Fibroblast of mammary gland (primary cell): ENCODE measurements at regions not wholly inside any gene's neighbourhood (a gene's known extent, or its start where the extent isn't known, plus 50 kb on each side); places are given as distances from the start of the nearest gene placed in this dataset.

ENCODE experiments used
- DNase-seq: peaks from one replicate; pipeline ENCODE4 v3.0.0-alpha.2; 2010; ENCODE audit warnings: low read depth
- H3K4me3 ChIP-seq: 2 replicates; pipeline ENCODE4 v1.5.1; 2011; ENCODE audit warnings: low read depth, mild to moderate bottlenecking, low read length, moderate library complexity; ENCODE audit not compliant: control insufficient read depth
- TF ChIP-seq, protein P1 (sequence below): conservative IDR thresholded peaks from 2 replicates; pipeline ENCODE4 v1.5.1; 2011; ENCODE audit warnings: low read depth, low read length, inconsistent platforms; ENCODE audit not compliant: control insufficient read depth, insufficient read depth

DNA sequence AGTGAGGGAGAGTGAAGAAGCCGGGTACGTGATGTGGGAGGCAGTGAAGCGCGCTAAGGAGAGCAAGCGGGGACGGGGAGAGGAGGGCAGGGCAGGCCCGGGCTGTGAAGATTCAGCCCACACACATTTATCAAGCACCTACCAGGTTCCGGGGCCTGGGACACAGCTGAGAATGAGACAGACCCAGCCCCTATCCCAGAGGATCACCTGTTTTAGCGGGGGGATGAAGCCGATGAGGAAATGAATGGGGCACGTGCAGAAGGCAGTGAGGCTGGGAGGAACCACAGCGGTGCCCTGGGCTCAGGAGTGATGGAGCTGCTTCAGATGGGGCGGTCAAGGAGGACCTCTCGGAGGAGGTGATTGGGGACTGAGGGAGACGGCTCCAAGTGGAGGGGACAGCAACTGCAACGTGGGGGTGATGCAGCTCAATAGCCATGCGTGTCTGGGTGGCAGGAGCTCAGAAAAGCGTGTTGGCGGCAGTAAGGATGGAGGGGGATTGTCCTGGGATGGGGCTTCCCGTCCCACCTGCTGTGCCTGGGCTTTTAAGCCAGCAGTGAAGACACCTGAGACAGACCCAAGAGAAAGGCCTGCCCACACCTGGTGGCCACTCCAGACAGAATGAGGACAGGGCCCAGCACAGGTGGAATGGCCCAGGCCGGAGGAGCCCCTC is 77.5 kb upstream of the UNC5A start:
- TF ChIP-seq, protein P1, sequence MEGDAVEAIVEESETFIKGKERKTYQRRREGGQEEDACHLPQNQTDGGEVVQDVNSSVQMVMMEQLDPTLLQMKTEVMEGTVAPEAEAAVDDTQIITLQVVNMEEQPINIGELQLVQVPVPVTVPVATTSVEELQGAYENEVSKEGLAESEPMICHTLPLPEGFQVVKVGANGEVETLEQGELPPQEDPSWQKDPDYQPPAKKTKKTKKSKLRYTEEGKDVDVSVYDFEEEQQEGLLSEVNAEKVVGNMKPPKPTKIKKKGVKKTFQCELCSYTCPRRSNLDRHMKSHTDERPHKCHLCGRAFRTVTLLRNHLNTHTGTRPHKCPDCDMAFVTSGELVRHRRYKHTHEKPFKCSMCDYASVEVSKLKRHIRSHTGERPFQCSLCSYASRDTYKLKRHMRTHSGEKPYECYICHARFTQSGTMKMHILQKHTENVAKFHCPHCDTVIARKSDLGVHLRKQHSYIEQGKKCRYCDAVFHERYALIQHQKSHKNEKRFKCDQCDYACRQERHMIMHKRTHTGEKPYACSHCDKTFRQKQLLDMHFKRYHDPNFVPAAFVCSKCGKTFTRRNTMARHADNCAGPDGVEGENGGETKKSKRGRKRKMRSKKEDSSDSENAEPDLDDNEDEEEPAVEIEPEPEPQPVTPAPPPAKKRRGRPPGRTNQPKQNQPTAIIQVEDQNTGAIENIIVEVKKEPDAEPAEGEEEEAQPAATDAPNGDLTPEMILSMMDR = no peak
- no peak overlapping the region for H3K4me3 ChIP-seq
- DNase-seq = no peak

DNA sequence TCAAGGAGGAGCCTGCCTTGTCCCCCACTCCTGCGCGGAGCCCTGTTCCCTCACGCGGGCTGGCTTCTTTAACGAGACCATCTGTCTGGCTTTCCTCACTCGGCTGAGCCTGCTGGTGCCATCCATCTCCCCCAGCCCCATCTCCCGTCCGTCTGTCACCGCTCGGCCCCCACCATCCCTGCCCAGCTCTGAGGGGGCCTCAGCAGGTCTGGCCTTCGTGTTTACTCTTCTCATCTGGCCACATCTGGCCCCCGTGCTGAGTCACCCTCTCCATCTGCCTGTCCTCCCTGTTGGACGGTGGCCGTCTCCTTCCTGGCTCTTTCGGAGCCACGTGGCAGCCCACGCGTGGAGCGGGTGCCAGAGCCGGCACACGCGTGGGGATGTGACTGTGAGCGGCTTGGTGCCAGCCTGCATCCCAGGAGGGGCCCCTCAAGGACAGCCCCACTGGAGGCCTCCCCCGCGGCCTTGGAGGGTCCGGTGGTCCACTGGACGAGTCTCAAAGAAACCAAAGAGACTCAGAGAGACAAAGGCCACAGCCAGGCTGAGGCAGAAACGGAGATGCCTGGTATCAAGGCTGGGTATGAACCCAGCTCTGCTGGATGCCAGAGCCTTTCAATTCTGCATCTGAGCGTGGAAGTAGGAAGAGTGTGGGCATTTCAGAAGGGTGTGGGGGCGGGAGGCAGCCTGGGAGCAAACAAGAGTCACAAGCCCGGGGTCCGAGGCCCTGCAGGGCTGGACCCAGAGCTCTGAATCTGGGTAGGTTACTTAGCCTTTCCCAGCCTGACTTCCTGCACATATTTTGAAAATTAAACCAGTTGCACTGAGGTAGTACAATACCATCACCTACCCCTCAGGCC is 76.7 kb upstream of the UNC5A start:
- TF ChIP-seq, protein P1 = no peak
- no peak overlapping the region for H3K4me3 ChIP-seq
- peak; percentile 11 for DNase-seq

DNA sequence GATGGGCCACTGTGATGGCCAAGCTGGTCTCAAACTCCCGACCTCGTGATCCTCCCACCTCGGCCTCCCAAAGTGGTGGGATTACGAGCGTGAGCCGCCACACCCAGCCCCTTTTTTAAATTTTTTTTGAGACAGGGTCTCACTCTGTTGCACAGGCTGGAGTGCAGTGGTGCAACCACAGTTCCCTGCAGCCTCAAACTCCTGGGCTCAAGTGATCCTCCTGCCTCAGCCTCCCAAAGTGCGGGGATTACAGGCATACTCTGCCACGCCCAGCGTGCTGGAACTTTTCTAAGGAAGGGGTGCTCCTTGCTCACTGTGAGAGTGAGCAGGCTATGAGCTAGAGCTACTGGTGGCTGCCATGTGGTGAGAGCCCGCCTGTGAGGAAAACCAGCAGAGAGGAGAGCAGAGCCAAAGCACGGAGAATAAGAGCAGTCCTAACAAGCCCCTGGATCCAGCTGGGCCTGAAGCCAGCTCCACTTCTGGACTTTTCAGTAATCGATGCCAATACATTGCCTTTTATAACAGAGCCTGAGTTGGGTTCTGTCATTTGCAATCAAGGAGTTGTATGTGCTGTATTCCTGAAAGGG is 75.5 kb upstream of the UNC5A start:
- TF ChIP-seq, protein P1 = no peak
- no peak overlapping the region for H3K4me3 ChIP-seq
- DNase-seq = no peak

DNA sequence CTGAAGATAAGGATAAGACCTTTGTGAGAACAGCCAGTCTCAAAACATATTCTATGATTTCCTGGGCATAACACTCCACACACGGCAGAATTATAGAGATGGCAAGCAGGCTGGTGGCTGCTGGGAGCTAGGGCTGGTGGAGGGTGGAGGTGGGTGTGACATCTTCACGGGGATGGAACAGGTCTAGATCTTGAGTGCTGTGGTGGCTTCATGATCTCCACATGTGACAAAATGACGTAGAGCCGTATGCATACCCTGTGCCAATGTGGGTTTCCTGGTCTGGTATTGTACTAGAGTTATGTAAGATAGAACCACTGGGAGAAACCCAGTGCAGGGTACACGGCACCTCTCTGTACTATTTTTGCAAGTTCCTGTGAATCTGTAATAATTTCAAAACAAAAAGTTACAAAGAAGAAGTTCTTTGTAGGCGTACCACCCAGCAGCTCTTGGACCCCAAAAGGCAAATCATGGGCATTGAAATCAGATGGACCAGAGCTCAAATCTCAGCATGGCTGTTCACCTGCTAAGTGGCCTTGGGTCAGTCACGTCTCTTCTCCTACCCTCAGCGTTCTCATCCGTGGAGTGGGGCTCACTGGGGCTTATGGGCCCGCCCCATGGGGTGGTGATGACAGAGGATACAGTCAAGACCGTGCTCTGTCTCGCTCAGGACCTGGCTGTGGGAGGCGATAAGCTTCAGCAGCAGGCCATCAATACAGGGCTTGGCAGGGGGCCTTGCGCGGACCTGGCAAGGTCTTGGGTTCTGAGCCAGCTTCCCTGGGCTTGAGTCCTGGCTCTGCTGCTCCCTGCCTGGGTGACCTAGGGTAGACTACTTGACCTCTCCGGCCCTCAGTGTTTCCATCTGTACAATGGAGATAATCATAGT is 74.7 kb upstream of the UNC5A start:
- H3K4me3 ChIP-seq = no peak overlapping the region
- DNase-seq = no peak
- TF ChIP-seq, protein P1 = no peak

DNA sequence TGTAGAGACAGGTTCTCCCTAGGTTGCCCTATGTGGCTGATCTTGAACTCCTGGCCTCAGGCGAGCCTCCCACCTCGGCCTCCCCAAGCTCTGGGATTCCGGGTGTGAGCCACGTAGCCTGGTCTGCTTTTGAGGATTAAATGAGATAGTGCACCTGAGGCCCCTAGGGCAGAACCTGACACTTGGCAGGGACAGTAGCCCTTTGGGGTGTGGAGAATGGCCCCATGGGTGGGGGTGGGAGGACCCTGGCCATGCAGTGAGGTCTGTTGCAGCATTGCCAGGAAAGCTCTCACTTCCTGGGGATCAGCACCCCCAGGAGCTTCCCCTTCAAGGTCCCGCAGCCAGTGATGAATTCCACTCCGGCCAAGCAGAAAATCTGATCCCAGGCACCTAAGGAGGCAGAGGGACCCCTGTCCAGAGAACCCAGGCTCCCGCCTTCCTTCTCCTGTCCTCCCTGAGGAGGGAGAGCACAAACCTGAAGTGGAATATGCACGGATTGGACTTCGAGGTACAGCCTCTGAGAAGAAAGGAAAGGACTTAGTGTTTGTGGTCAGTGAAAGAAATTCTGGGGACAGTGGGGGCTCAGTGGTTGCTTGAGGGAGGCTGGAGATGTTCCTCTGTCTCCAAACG is 73.9 kb upstream of the UNC5A start:
- no peak for DNase-seq

More for the DNA sequence above, 73.9 kb upstream of the UNC5A start:
- H3K4me3 ChIP-seq = no peak overlapping the region
- TF ChIP-seq, protein P1 = no peak
